ENCODE measurements at regions not wholly inside any gene's neighbourhood (a gene's known extent, or its start where the extent isn't known, plus 50 kb on each side); places are given as distances from the start of the nearest gene placed in this dataset.

DNA sequence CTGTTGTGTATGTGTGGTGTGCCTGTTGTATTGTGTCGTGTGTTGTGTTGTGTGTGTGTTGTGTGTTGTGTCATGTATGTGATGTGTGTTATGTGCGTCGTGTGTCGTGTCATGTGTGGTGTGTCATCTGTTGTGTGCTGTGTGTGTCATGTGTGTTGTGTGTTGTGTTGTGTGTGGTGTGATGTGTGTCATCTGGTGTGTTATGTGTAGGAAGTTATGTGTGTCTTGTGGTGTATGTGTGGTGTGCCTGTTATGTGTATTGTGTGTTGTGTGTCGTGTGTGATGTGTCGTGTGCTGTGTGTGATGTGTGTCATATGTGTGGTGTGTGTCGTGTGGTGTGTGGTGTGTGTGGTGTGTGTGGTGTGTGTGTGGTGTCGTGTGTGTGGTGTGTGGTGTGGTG, 145.2 kb downstream of the DNAJB6 start:
- DNase-seq (ENCODE audit: low spot score) = no peak

DNA sequence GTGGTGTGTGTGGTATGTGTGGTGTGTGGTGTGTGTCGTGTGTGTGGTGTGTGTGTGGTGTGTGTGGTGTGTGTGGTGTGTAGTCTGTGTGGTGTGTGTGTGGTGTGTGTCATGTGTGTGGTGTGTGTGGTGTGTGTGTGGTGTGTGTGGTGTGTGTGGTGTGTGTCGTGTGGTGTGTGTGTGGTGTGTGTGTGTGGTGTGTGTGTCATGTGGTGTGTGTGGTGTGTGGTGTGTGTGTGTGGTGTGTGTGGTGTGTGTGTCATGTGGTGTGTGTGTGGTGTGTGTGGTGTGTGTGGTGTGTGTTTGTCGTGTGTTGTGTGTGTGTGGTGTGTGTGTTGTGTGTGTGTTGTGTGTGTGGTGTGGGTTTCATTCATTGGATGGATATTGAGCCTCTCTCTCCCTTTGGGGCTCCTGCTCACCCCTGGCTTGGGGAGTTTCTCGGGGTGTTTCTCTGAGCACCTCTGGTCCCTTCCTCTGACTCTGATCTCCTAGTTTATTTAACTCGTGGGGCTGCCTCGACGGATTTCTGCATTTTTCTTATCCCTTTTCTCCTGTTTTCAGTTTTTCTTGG, 145.8 kb downstream of the DNAJB6 start:
- no peak for DNase-seq (ENCODE audit: low spot score)

DNA sequence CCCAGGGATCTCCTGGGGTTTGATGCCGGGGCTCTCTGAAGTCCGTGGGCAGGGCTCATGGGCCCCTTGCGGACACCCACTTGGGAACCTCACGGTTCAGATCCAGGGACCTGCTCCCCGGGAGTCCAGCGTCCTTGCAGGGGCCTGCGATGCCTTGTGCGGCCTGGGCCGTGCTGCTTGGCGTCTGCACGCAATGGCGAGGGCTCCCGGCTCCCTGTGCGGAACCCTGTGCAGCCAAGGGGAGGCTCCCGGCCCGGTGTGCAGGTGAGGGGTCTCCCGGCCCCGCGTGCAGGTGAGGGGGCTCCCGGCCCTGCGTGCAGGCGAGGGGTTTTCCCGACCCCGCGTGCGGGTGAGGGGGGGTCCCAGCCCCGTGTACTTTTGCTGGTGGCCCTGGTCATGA, 146.7 kb downstream of the DNAJB6 start:
- DNase-seq (ENCODE audit: low spot score) = no peak

DNA sequence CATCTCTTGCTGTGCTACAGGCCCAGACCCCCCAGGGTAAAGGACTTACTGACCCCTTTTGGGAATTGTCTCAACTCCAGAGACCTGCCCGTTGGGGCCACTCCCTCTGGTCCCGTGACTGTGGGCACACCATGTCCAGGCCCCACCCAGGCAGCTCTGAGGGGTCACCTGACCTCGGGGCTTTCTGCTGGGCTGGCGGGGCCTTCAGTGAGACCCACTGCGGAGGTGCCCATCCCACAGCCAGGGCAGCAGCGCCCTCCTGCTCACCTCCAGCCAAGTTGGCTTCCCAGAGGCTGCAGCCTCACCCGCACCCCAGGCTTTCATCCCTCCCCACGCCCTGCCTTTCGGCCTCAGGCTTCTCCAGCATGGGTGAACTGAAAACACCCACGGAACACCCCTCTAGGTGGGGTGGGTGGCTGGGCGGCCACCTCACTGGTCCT, 147.2 kb downstream of the DNAJB6 start:
- DNase-seq (ENCODE audit: low spot score) = no peak

DNA sequence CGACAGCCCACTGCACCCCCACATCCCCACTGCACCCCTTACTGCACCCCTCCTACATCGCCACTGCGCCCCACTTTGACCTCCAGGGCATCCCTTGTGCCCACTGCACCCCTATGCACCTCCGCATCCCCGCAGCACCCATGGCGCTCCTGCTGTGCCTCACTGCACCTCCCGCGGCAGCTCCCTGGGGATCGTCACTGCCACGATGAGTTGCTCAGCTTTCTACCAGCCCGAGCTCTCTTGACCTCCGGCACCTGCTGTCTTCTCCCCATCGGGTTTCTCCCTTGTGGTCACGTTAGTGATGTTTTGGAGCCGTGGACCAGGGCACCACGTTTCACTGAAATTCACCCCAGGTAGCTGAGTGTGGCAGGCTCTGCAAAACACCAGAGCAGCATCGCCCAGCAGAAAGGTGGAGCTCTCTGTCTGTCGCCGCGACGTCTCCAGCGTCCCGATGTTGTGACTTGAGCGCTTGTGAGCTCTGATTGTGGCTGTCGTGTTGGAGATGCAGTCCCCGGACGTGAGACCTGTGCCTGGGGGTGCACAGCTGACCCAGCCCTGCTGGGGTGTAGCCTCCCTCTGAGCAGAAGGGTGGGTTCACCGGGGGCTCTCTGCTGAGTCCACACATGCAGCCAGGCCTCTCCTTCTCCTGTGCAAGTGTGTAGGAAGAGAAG, 147.7 kb downstream of the DNAJB6 start:
- DNase-seq (ENCODE audit: low spot score) = no peak

DNA sequence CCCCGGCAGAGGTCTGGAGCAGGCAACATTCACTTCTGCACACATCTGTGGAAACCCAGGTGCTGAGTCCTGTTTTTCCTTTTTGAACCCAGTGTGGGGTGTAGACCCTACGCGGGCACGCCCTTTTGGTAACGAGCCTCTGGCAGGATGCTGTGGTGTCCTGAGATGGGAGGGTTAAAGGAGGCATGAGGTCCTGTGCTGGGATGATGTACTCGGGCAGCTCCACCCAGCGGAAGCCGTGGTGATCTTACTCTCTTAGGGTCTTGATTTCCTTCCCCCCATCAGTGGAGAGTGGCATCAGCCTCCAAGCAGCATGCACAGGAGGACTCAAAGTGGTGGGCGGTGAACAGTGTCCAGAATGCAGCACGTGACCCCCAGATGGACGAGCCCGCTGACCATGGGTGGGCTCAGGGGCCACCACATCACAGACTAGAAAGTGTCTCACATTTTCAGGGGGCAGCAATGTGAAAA, 148.6 kb downstream of the DNAJB6 start:
- DNase-seq (ENCODE audit: low spot score) = no peak

DNA sequence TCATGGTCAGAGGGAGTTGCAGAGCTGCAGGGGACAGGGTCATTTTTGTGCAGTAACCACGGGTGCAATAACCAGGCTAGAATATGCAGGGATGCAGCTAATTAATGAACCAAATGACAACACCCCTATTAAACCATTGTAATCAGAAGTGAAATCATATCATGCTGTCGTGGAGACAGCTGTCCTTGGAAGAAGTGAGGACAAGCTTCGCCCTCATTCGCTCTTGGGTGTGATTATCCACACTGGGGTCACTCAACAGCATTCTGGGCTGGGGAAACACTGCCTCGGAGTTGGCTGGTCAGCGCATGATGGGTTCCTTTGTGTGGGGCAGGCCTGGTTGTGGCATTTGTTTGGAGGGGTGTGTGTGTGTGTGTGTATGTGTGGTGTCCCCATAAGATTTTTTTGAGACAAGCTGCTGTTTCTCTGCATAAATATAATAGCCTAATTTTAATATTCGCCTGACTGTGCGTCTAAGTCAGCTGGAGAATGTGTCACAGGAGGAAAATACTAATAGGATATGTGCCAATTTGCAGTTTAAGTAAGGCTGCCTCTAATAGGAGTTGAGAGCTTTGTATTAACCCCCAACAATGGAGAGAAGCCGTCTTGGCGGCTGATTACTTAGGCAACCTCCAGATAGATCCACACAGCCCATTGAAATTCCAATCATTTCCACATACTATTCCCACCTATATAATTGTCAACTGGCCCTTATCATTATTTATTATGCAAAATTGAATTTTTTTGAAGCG, 149.4 kb downstream of the DNAJB6 start:
- DNase-seq (ENCODE audit: low spot score) = no peak

DNA sequence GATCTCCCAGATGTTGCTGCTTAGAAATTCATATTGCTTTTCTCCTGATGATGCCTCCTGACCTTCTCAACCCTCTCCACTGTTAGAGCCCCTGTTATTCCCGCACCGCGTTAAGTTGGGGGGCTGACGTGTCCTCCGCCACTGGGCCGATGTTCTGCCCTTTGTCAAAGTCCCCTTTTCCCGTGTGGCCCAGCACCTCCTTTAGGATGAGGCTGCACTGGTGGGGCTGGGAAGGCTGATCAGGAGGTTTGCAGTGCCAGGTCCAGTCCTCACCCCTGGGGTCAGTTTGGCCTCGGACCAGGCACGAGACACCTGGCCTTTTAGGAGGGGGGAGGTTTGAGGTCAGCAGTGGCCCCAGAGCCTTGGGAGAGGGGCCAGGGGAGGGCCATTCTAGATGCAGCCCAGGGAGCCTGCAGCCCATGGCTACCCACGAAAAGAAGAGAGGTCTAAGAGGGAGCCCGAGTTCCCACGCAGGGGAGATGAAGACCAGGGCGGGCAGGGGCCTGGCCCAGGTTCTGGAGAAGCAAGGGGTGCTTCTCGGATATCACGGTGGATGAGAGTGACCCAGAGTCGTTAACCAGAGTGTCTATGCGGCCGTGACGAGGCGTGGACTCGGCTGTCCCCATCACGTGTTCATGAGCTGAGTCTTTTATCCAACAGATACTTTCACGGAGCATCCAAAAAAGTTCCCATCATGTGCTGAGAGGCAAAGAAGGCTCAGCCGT, 150.4 kb downstream of the DNAJB6 start:
- DNase-seq (ENCODE audit: low spot score) = no peak

DNA sequence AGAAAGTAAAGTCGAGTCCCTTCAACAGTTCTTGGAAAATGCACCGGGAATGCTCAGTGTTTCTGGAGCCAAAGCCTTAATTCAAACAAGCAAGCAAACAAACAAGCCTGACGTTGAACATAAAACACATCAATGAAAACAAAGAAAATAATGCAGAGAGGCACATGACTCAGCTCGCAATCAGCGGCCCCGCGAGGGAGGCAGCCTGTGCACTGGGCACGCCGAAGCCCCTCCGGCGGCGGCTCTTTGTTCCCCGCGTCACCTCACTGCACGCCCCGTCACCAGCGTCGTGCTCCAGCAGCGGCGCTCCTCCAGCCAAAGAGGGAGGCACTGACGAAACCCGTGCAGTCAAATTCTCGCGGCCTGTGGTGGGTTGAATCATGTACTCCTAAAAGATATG, 151.5 kb downstream of the DNAJB6 start:
- DNase-seq (ENCODE audit: low spot score) = no peak

DNA sequence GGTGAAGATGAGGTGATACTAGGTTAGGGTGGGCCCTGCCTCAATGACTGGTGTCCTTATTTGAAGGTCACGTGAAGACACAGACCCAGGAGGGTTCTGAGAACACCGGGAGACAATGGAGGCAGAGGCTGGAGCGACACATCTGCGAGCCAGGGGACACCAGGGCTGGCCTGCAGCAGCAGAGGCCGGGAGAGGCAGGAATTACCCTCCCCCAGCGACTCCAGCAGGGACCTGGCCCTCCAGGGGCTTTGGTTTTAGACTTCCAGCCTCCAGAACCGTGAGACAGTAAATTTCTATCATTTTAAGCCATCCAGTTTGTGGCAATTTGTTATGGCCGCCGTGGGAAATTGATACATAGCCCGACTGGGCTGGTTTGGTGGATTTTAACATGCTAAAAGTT, 152.2 kb downstream of the DNAJB6 start:
- no peak for DNase-seq (ENCODE audit: low spot score)

Data from cerebellar cortex (tissue), 1 donor.